Astrocyte of the cerebellum (primary cell): ENCODE measurements at regions not wholly inside any gene's neighbourhood (a gene's known extent, or its start where the extent isn't known, plus 50 kb on each side); places are given as distances from the start of the nearest gene placed in this dataset.

Source experiments
- DNase-seq: peaks from one replicate; pipeline ENCODE4 v3.0.0-alpha.2; 2011; ENCODE audit warnings: low read depth
- H3K4me3 ChIP-seq: 2 replicates; pipeline ENCODE4 v1.5.1; 2011; ENCODE audit warnings: mild to moderate bottlenecking, low read depth, low read length, moderate library complexity
- in situ Hi-C: cut with HindIII; loops from 2 replicates; pipeline ENCODE4 v1.10.0; 2017; ENCODE audit warnings: low sequenced_read_pairs
- TF ChIP-seq, protein P1 (sequence below): IDR thresholded peaks from 2 replicates; pipeline ENCODE4 v1.5.1; 2012; ENCODE audit warnings: low read length, low read depth, moderate library complexity, mild to moderate bottlenecking; ENCODE audit errors: missing control alignments

DNA sequence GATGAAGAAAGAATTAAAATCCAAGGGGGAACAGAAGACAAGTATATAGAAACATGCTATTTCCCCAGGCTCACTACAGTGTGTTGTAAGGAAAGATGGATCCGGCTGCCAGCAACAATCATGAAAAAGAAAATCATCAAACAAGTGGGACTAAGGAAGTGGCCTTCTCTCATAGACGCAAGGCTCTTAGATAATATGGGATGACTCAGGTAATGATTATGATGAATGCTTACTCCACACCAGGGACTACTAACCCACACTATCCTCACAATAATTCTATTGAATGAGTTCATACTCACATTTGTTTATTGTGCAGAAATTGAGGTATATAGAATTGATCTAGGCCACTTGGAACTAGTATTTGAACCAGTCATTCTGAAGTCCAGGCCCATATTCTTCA is 111.2 kb upstream of the BET1 start:
- in situ Hi-C loops, result no loop called here
- H3K4me3 ChIP-seq, result no peak overlapping the region
- TF ChIP-seq, protein P1, sequence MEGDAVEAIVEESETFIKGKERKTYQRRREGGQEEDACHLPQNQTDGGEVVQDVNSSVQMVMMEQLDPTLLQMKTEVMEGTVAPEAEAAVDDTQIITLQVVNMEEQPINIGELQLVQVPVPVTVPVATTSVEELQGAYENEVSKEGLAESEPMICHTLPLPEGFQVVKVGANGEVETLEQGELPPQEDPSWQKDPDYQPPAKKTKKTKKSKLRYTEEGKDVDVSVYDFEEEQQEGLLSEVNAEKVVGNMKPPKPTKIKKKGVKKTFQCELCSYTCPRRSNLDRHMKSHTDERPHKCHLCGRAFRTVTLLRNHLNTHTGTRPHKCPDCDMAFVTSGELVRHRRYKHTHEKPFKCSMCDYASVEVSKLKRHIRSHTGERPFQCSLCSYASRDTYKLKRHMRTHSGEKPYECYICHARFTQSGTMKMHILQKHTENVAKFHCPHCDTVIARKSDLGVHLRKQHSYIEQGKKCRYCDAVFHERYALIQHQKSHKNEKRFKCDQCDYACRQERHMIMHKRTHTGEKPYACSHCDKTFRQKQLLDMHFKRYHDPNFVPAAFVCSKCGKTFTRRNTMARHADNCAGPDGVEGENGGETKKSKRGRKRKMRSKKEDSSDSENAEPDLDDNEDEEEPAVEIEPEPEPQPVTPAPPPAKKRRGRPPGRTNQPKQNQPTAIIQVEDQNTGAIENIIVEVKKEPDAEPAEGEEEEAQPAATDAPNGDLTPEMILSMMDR, result no peak
- no peak for DNase-seq

DNA sequence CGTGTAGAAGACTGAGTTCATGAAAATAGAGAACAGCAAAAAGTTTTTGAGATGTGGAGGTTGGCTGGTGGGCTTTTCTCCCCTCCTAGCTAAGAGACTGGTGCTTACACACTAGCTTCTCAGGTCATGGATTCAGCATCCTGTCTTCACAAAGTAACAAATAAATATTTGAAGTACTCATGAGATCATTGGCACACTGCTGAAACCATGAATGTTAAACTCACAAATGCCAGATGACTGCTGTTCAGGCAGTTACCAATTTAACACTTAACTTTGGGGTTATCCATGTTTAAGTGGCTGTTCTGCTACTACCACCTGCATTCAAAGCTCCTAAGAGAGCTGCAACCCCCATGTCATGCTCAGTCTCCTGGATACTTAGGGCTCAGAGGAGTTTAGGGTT is 119.0 kb upstream of the BET1 start:
- TF ChIP-seq, protein P1, result no peak
- H3K4me3 ChIP-seq, result no peak overlapping the region
- in situ Hi-C loops, result no loop called here
- DNase-seq, result no peak

- in situ Hi-C loops, result no loop called here
- DNase-seq, result no peak
- TF ChIP-seq, protein P1, result no peak
- H3K4me3 ChIP-seq, result no peak overlapping the region
Observed at GRCh38 chr7:94127026-94127425, 122.9 kb upstream of the BET1 start.

DNA sequence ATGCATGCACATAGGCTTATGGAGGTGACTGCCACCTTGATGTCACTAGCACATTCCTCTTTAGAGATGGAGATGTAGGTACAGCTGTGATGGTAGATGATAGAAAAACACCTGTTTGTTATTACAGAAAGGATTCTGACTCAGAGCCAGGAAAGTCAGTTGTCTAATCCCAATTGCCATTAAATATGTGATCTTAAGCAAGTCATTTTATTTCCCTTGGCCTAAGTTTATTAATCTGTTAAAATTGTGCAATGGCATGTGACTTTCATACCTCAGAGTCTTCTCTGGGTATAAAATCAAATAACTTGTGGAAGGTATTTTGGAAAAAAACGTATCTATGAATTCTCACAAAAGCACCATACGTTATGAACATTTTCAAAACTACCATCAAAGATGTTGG is 123.9 kb upstream of the BET1 start:
- no peak overlapping the region for H3K4me3 ChIP-seq
- in situ Hi-C loops, result no loop called here
- TF ChIP-seq, protein P1, result no peak
- no peak for DNase-seq

DNA sequence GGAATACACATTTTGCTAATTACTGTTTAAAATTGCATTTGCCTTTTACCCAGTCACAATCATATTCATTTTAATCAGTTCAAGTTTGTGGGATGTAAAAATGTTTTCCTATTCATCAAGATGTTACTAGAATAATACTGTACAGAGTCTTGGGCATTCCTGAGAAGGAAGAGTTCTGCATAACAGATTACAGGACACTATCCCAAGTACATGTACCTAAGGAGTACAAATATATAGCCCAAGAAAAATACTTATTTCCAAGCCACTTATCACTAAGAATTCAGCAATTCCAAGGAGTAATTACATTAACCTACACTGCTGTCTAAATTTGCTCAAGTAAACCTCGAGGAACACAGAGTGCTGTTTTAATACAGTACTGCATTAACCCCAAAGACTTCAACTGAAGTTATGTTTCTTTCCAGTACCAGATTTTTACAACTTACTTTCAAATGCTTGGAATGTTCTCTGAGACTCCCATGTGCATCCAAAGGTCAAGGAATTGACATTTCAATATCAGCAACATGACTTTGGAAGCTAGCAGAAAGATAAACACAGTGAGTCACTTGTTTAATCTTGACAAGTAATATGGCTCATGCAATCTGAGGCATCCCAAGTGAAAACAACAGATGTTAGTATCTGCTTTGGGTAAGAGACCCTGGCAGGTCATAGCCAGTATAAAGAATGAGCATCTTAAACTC is 125.4 kb upstream of the BET1 start:
- TF ChIP-seq, protein P1, result no peak
- in situ Hi-C loops, result no loop called here
- no peak overlapping the region for H3K4me3 ChIP-seq
- DNase-seq, result peak; percentile 20

DNA sequence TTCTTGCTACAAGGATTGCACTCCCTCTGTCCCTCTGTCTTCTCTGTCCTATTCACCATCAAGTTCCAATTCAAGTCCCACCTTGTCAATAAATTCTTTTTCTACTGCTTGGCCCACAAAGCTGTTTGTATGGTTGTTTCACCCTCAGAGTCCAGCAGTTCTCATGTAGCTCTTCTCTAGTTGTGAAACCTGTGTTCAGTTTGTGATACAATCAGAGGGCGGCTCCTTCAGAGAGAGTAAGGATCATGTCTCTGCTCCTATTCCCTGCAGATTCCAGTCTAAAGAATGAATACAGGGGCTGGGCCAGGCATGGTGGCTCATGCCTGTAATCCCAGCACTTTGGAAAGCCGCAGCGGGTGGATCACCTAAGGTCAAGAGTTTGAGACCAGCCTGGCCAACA is 126.6 kb upstream of the BET1 start:
- DNase-seq, result no peak
- TF ChIP-seq, protein P1, result no peak
- no peak overlapping the region for H3K4me3 ChIP-seq
- in situ Hi-C loops, result no loop called here
